Loucy (cell line): ENCODE measurements at regions not wholly inside any gene's neighbourhood (a gene's known extent, or its start where the extent isn't known, plus 50 kb on each side); places are given as distances from the start of the nearest gene placed in this dataset.

Experiments
- H2AFZ ChIP-seq: fragments of 200-600 bp; sonication (generic); 2 replicates; pipeline ENCODE4 v1.6.0; 2016; ENCODE audit warnings: antibody characterized with exemption, mild to moderate bottlenecking, low read length, moderate library complexity
- H3F3A ChIP-seq: fragments of 200-600 bp; 2 replicates; pipeline ENCODE4 v1.6.0; 2016; ENCODE audit warnings: antibody characterized with exemption, low read depth, mild to moderate bottlenecking
- H3K27me3 ChIP-seq: fragments of 200-600 bp; sonication (generic); 2 replicates; pipeline ENCODE4 v1.6.1; 2014; ENCODE audit warnings: low read length, mild to moderate bottlenecking; ENCODE audit not compliant: insufficient read depth, poor library complexity, severe bottlenecking
- H3K36me3 ChIP-seq: fragments of 200-600 bp; sonication (generic); 2 replicates; pipeline ENCODE4 v1.6.1; 2016; ENCODE audit warnings: low read length; ENCODE audit not compliant: insufficient read depth
- H3K4me1 ChIP-seq: fragments of 200-600 bp; sonication (generic); 2 replicates; pipeline ENCODE4 v1.5.1; 2014; ENCODE audit warnings: low read length, mild to moderate bottlenecking; ENCODE audit not compliant: insufficient read depth, poor library complexity, severe bottlenecking
- H3K4me2 ChIP-seq: fragments of 200-600 bp; sonication (generic); 2 replicates; pipeline ENCODE4 v1.6.0; 2014; ENCODE audit warnings: antibody characterized with exemption, low read length, low read depth, mild to moderate bottlenecking; ENCODE audit not compliant: poor library complexity, severe bottlenecking
- H3K4me3 ChIP-seq: fragments of 200-600 bp; sonication (generic); 2 replicates; pipeline ENCODE4 v1.5.1; 2014; ENCODE audit warnings: low read length, mild to moderate bottlenecking, mixed read lengths; ENCODE audit not compliant: poor library complexity, severe bottlenecking
- H3K79me2 ChIP-seq: fragments of 200-600 bp; sonication (generic); 2 replicates; pipeline ENCODE4 v1.6.1; 2014; ENCODE audit warnings: low read length; ENCODE audit not compliant: insufficient read depth
- H3K9ac ChIP-seq: fragments of 200-600 bp; sonication (generic); 2 replicates; pipeline ENCODE4 v1.6.0; 2014; ENCODE audit warnings: mild to moderate bottlenecking, low read depth, low read length, moderate library complexity; ENCODE audit not compliant: poor library complexity, severe bottlenecking
- H3K9me2 ChIP-seq: fragments of 200-600 bp; sonication (generic); replicated peaks from 2 replicates; pipeline ENCODE4 v1.6.1; 2016; ENCODE audit warnings: low read depth, low read length, mixed read lengths
- H3K9me3 ChIP-seq: fragments of 200-600 bp; sonication (generic); 2 replicates; pipeline ENCODE4 v1.6.1; 2014; ENCODE audit warnings: mild to moderate bottlenecking, antibody characterized with exemption, low read length, low read depth; ENCODE audit not compliant: insufficient read depth
- H4K20me1 ChIP-seq: fragments of 200-600 bp; sonication (generic); 2 replicates; pipeline ENCODE4 v1.6.0; 2014; ENCODE audit warnings: antibody characterized with exemption, low read length, mild to moderate bottlenecking; ENCODE audit not compliant: insufficient read depth, poor library complexity, severe bottlenecking
- EZH2phosphoT487 ChIP-seq: fragments of 200-600 bp; IDR thresholded peaks from 2 replicates; pipeline ENCODE4 v1.6.1; 2018; ENCODE audit warnings: antibody characterized with exemption, mild to moderate bottlenecking, moderate library complexity, borderline replicate concordance
- TF ChIP-seq, protein P1 (sequence below): fragments of 200-600 bp; sonication (generic); conservative IDR thresholded peaks from 2 replicates; pipeline ENCODE4 v1.5.1; 2014; ENCODE audit warnings: mild to moderate bottlenecking, antibody characterized with exemption, low read length

DNA sequence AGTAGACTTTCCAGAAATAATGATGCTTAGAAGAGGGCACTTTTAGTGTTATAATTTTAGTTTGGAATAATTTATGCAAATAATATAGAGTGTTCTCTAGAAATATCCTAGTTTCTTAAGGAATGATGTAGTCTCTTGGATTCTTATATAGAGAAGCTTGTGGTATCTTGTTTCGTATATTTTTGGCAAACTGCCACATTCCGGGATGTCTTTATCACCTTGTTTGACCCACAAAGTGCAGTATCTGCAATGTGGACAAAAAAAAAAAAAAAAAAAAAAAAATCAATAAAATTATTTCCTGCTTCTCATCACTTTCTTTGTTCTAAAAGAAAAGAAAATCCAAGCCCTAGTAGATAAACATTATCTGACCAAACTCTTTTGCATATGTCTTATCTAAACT, 1577.7 kb upstream of the TENM3 start:
- H3K9me2 ChIP-seq = no peaks in the 10 kb centered on the region
- no peak overlapping the region for H3K4me3 ChIP-seq
- H2AFZ ChIP-seq = peak overlapping the region; percentile 86
- no peak overlapping the region for H3K9ac ChIP-seq
- no peak for TF ChIP-seq EZH2phosphoT487
- TF ChIP-seq, protein P1, sequence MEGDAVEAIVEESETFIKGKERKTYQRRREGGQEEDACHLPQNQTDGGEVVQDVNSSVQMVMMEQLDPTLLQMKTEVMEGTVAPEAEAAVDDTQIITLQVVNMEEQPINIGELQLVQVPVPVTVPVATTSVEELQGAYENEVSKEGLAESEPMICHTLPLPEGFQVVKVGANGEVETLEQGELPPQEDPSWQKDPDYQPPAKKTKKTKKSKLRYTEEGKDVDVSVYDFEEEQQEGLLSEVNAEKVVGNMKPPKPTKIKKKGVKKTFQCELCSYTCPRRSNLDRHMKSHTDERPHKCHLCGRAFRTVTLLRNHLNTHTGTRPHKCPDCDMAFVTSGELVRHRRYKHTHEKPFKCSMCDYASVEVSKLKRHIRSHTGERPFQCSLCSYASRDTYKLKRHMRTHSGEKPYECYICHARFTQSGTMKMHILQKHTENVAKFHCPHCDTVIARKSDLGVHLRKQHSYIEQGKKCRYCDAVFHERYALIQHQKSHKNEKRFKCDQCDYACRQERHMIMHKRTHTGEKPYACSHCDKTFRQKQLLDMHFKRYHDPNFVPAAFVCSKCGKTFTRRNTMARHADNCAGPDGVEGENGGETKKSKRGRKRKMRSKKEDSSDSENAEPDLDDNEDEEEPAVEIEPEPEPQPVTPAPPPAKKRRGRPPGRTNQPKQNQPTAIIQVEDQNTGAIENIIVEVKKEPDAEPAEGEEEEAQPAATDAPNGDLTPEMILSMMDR = no peak
- no peaks in the 10 kb centered on the region for H3K9me3 ChIP-seq
- H4K20me1 ChIP-seq = no peaks in the 10 kb centered on the region
- no peaks in the 10 kb centered on the region for H3F3A ChIP-seq
- H3K4me2 ChIP-seq = no peak overlapping the region
- H3K4me1 ChIP-seq = peaks cover 3% of the 10 kb centered on the region
- no peaks in the 10 kb centered on the region for H3K79me2 ChIP-seq
- no peaks in the 10 kb centered on the region for H3K36me3 ChIP-seq
- no peaks in the 10 kb centered on the region for H3K27me3 ChIP-seq

GRCh38 chr4:180665994-180666824, 1577.0 kb upstream of the TENM3 start:
- H3K9me2 ChIP-seq = no peaks in the 10 kb centered on the region
- peaks cover 3% of the 10 kb centered on the region for H3K4me1 ChIP-seq
- no peak overlapping the region for H3K4me2 ChIP-seq
- no peaks in the 10 kb centered on the region for H3K36me3 ChIP-seq
- no peaks in the 10 kb centered on the region for H3K9me3 ChIP-seq
- H3K9ac ChIP-seq = no peak overlapping the region
- H3K4me3 ChIP-seq = no peak overlapping the region
- H3F3A ChIP-seq = no peaks in the 10 kb centered on the region
- no peaks in the 10 kb centered on the region for H3K79me2 ChIP-seq
- no peaks in the 10 kb centered on the region for H4K20me1 ChIP-seq
- H3K27me3 ChIP-seq = no peaks in the 10 kb centered on the region
- TF ChIP-seq, protein P1 = peak; percentile 82
- no peak for TF ChIP-seq EZH2phosphoT487
- peak overlapping the region; percentile 86 for H2AFZ ChIP-seq

DNA sequence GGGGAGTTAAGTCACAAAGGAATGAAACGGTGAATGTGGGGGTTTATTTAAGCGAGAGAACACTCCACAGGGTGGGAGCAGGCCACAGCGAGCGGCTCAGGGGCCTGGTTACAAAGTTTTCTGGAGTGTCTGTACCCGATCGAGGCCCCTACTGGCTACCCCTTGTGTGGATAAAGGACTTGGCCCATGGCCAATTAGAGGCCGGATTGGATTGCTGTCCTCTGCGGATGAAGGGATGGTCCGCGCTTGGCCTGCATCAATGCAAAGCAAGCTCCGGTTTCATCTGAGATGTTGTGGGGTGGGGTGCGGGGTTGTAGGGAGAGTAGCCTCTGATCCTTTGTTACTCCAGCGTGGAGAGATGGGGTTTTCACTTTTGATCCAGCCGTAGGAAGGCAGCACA, 1574.5 kb upstream of the TENM3 start:
- H4K20me1 ChIP-seq = no peaks in the 10 kb centered on the region
- TF ChIP-seq, protein P1 = no peak
- no peak for TF ChIP-seq EZH2phosphoT487
- no peaks in the 10 kb centered on the region for H3K79me2 ChIP-seq
- no peaks in the 10 kb centered on the region for H3K27me3 ChIP-seq
- H3K9me2 ChIP-seq = no peaks in the 10 kb centered on the region
- no peaks in the 10 kb centered on the region for H3F3A ChIP-seq
- no peak overlapping the region for H3K4me3 ChIP-seq
- H3K4me2 ChIP-seq = no peak overlapping the region
- no peaks in the 10 kb centered on the region for H3K9me3 ChIP-seq
- no peak overlapping the region for H2AFZ ChIP-seq
- peaks cover 3% of the 10 kb centered on the region for H3K4me1 ChIP-seq
- H3K9ac ChIP-seq = no peak overlapping the region
- no peaks in the 10 kb centered on the region for H3K36me3 ChIP-seq
